T-cell (primary cell): ENCODE measurements at regions not wholly inside any gene's neighbourhood (a gene's known extent, or its start where the extent isn't known, plus 50 kb on each side); places are given as distances from the start of the nearest gene placed in this dataset.

Experiments used
- ATAC-seq, 4 experiments: fragments of 200-7000 bp in 3 of 4; fragments of 150-1000 bp in 1 of 4; cut with Tn5 transposase; replicated peaks in 1 of 4; 1 replicate in 3 of 4; 2 replicates in 1 of 4; pipeline ENCODE4 v1.10.0; 2021; ENCODE audit warnings: moderate library complexity in 3 of 4, mild to moderate bottlenecking in 2 of 4, moderate number of reproducible peaks in 1 of 4
- CTCF ChIA-PET, 2 donors: fragments of 300-600 bp; sonication (Branson Sonifier 250); formaldehyde crosslinking; loops; one replicate each; lab custom pipeline; 2022; ENCODE audit warnings: antibody characterized with exemption in 2 of 2; lab: Charles Lee
- POLR2A ChIA-PET, 2 donors: fragments of 300-600 bp; sonication (Branson Sonifier 250); formaldehyde crosslinking; loops; one replicate each; lab custom pipeline; 2022; ENCODE audit warnings: antibody characterized with exemption in 2 of 2; lab: Charles Lee
- DNase-seq, 35 experiments: peaks; one replicate each; pipeline versions ENCODE4 v3.0.0 to v3.0.0-alpha.2; 2013 to 2023
- H3K27ac ChIP-seq: one replicate; pipeline ENCODE4 v1.5.1; 2013; ENCODE audit warnings: low read length
- H3K27me3 ChIP-seq, 2 experiments: replicated peaks in 1 of 2; 1 replicate in 1 of 2; 2 replicates in 1 of 2; pipeline versions ENCODE4 v1.6.1 to v1.7.0; 2013; ENCODE audit warnings: low read length in 1 of 2, mixed read lengths in 1 of 2; ENCODE audit not compliant: control insufficient read depth in 2 of 2, insufficient read depth in 2 of 2; ENCODE audit errors: extremely low read depth in 1 of 2
- H3K36me3 ChIP-seq, 2 donors: 1 replicate in 1 of 2; 2 replicates in 1 of 2; pipeline versions ENCODE4 v1.6.1 to v1.7.0; 2013; ENCODE audit warnings: low read length in 1 of 2; ENCODE audit not compliant: control insufficient read depth in 2 of 2, insufficient read depth in 1 of 2; ENCODE audit errors: extremely low read depth in 1 of 2
- H3K4me1 ChIP-seq, 2 experiments: 1 replicate in 1 of 2; 2 replicates in 1 of 2; pipeline versions ENCODE4 v1.6.1 to v1.7.0; 2013; ENCODE audit warnings: low read length in 2 of 2, mixed read lengths in 1 of 2; ENCODE audit not compliant: insufficient read depth in 2 of 2, control insufficient read depth in 1 of 2; ENCODE audit errors: extremely low read depth in 1 of 2
- H3K4me3 ChIP-seq, 2 donors: 1 replicate in 1 of 2; 2 replicates in 1 of 2; pipeline versions ENCODE4 v1.5.1 to v1.7.0; 2013; ENCODE audit warnings: mild to moderate bottlenecking in 2 of 2, low read length in 1 of 2, moderate library complexity in 1 of 2; ENCODE audit not compliant: control insufficient read depth in 1 of 2; ENCODE audit errors: extremely low read depth in 1 of 2
- H3K9me3 ChIP-seq: 2 replicates; pipeline ENCODE4 v1.7.0; 2013
- H3K27ac Mint-ChIP-seq, 2 donors: one replicate each; pipeline ENCODE4 v1.8.0; 2020 to 2021; ENCODE audit warnings: mild to moderate bottlenecking in 2 of 2, mixed read lengths in 2 of 2
- H3K27me3 Mint-ChIP-seq, 2 donors: one replicate each; pipeline ENCODE4 v1.8.0; 2021 to 2022; ENCODE audit warnings: mixed read lengths in 2 of 2
- H3K36me3 Mint-ChIP-seq: one replicate; pipeline ENCODE4 v1.8.0; 2021; ENCODE audit warnings: mixed read lengths
- H3K4me1 Mint-ChIP-seq, 3 donors: one replicate each; pipeline ENCODE4 v1.8.0; 2020 to 2022; ENCODE audit warnings: mixed read lengths in 3 of 3, mild to moderate bottlenecking in 1 of 3
- H3K4me3 Mint-ChIP-seq, 3 donors: one replicate each; pipeline ENCODE4 v1.8.0; 2020 to 2022; ENCODE audit warnings: mild to moderate bottlenecking in 3 of 3, mixed read lengths in 3 of 3, moderate library complexity in 3 of 3
- H3K9me3 Mint-ChIP-seq, 3 donors: one replicate each; pipeline ENCODE4 v1.8.0; 2020 to 2022; ENCODE audit warnings: mixed read lengths in 3 of 3
- WGBS: methylation state at CpG from one replicate; pipeline ENCODE4 v1.1.5; 2013; ENCODE audit warnings: missing lambda C conversion rate; ENCODE audit not compliant: insufficient coverage; 5-methylcytosine and 5-hydroxymethylcytosine counted together

- ChIA-PET POLR2A (no interaction called here), CTCF (no interaction called here)
- no peak for DNase-seq
- Mint-ChIP-seq H3K27ac (no peak overlapping the region), H3K4me1 (no peaks in the 10 kb centered on the region), H3K36me3 (no peaks in the 10 kb centered on the region), H3K4me3 (no peak overlapping the region), H3K9me3 (no peaks in the 10 kb centered on the region), H3K27me3 (peaks cover 13 to 21% of the 10 kb centered on the region in 2 donors)
- no peaks in the 10 kb centered on the region for H3K4me1 ChIP-seq
- no peak for ATAC-seq
- no peak overlapping the region for H3K4me3 ChIP-seq
- WGBS = 64% methylated on average over 18 of the region's 23 CpGs
- H3K27ac ChIP-seq = no peak overlapping the region
- H3K27me3 ChIP-seq = peaks cover 0 to 25% of the 10 kb centered on the region in 2 experiments
- no peaks in the 10 kb centered on the region for H3K9me3 ChIP-seq
- no peaks in the 10 kb centered on the region for H3K36me3 ChIP-seq
Observed at GRCh38 chr1:4171480-4172450, 271.7 kb upstream of the C1orf174 start.

- Histone ChIP-seq H3K4me3 (no peak overlapping the region), H3K36me3 (no peaks in the 10 kb centered on the region), H3K4me1 (no peaks in the 10 kb centered on the region), H3K27me3 (peaks cover 0 to 19% of the 10 kb centered on the region in 2 experiments), H3K27ac (no peak overlapping the region), H3K9me3 (no peaks in the 10 kb centered on the region)
- H3K9me3 Mint-ChIP-seq = no peaks in the 10 kb centered on the region
- ChIA-PET POLR2A (no interaction called here), CTCF (no interaction called here)
- no peak overlapping the region for H3K27ac Mint-ChIP-seq
- DNase-seq (peak in 1 of 35 experiments; percentile 24), ATAC-seq (peak in 1 of 4 experiments; percentile 46)
- no peaks in the 10 kb centered on the region for H3K36me3 Mint-ChIP-seq
- 38% methylated on average over 13 of the region's 16 CpGs for WGBS
- H3K27me3 Mint-ChIP-seq = peaks cover 7 to 18% of the 10 kb centered on the region in 2 donors
- no peak overlapping the region for H3K4me3 Mint-ChIP-seq
- peaks cover 0 to 5% (median 2%) of the 10 kb centered on the region in 3 donors for H3K4me1 Mint-ChIP-seq
Observed at GRCh38 chr1:4172644-4173599, 272.9 kb upstream of the C1orf174 start.

GRCh38 chr1:4173731-4174130 lies 273.7 kb upstream of the C1orf174 start:
- H3K27ac Mint-ChIP-seq = no peak overlapping the region
- peaks cover 7 to 19% of the 10 kb centered on the region in 2 donors for H3K27me3 Mint-ChIP-seq
- no peak for DNase-seq
- H3K36me3 Mint-ChIP-seq = no peaks in the 10 kb centered on the region
- no peaks in the 10 kb centered on the region for H3K9me3 Mint-ChIP-seq
- ChIA-PET CTCF (no interaction called here), POLR2A (no interaction called here)
- Histone ChIP-seq H3K4me3 (no peak overlapping the region), H3K27me3 (peaks cover 0 to 19% of the 10 kb centered on the region in 2 experiments), H3K27ac (no peak overlapping the region), H3K36me3 (no peaks in the 10 kb centered on the region), H3K4me1 (no peaks in the 10 kb centered on the region), H3K9me3 (no peaks in the 10 kb centered on the region)
- peaks cover 0 to 5% (median 2%) of the 10 kb centered on the region in 3 donors for H3K4me1 Mint-ChIP-seq
- ATAC-seq = no peak
- H3K4me3 Mint-ChIP-seq = no peak overlapping the region
- 66% methylated on average over 7 of the region's 9 CpGs for WGBS

GRCh38 chr1:4174291-4175200 lies 274.5 kb upstream of the C1orf174 start:
- ChIA-PET POLR2A (no interaction called here), CTCF (no interaction called here)
- no peak overlapping the region for H3K4me3 Mint-ChIP-seq
- Histone ChIP-seq H3K9me3 (no peaks in the 10 kb centered on the region), H3K4me1 (no peaks in the 10 kb centered on the region), H3K4me3 (no peak overlapping the region), H3K27ac (no peak overlapping the region), H3K36me3 (no peaks in the 10 kb centered on the region), H3K27me3 (peaks cover 0 to 19% of the 10 kb centered on the region in 2 experiments)
- ATAC-seq = no peak
- H3K27ac Mint-ChIP-seq = no peak overlapping the region
- no peaks in the 10 kb centered on the region for H3K36me3 Mint-ChIP-seq
- H3K27me3 Mint-ChIP-seq = peaks cover 7 to 23% of the 10 kb centered on the region in 2 donors
- peaks cover 0 to 5% (median 2%) of the 10 kb centered on the region in 3 donors for H3K4me1 Mint-ChIP-seq
- H3K9me3 Mint-ChIP-seq = no peaks in the 10 kb centered on the region
- no peak for DNase-seq
- WGBS = 93% methylated on average over 18 of the region's 21 CpGs

GRCh38 chr1:4175566-4176405 lies 275.7 kb upstream of the C1orf174 start:
- POLR2A ChIA-PET = no interaction called here
- H3K27ac Mint-ChIP-seq = no peak overlapping the region

More at GRCh38 chr1:4175566-4176405, 275.7 kb upstream of the C1orf174 start:
- 72% methylated on average over 9 of the region's 10 CpGs for WGBS
- Mint-ChIP-seq H3K36me3 (no peaks in the 10 kb centered on the region), H3K4me1 (peaks cover 0 to 5% (median 2%) of the 10 kb centered on the region in 3 donors), H3K27me3 (peaks cover 7 to 22% of the 10 kb centered on the region in 2 donors), H3K9me3 (no peaks in the 10 kb centered on the region), H3K4me3 (no peak overlapping the region)
- no peak overlapping the region for H3K4me3 ChIP-seq
- peaks cover 0 to 22% of the 10 kb centered on the region in 2 experiments for H3K27me3 ChIP-seq
- no peaks in the 10 kb centered on the region for H3K9me3 ChIP-seq
- no peaks in the 10 kb centered on the region for H3K4me1 ChIP-seq
- H3K27ac ChIP-seq = no peak overlapping the region
- CTCF ChIA-PET = interaction anchor here in 1 of 2 donors (0.6 kb wide), 1 partner anchor 14 kb away, joined by 4 read pairs; no protein-coding TSS in a partner anchor
- ATAC-seq (no peak), DNase-seq (no peak)
- H3K36me3 ChIP-seq = no peaks in the 10 kb centered on the region
